ENCODE measurements at regions not wholly inside any gene's neighbourhood (a gene's known extent, or its start where the extent isn't known, plus 50 kb on each side); places are given as distances from the start of the nearest gene placed in this dataset.

GRCh38 chr2:125427721-125428315, 1228.1 kb upstream of the GYPC start:
- H3K27me3 Mint-ChIP-seq (ENCODE audit: unreplicated experiment) = peaks cover 2% of the 10 kb centered on the region
- H3K4me1 Mint-ChIP-seq (ENCODE audit: unreplicated experiment) = peaks cover 3% of the 10 kb centered on the region
- H3K36me3 Mint-ChIP-seq (ENCODE audit: low read depth, unreplicated experiment) = no peaks in the 10 kb centered on the region
- no peak overlapping the region for H3K4me3 Mint-ChIP-seq (ENCODE audit: unreplicated experiment)
- DNase-seq (ENCODE audit: low spot score) = no peak
- no peaks in the 10 kb centered on the region for H3K9me3 Mint-ChIP-seq (ENCODE audit: unreplicated experiment)
- H3K27ac Mint-ChIP-seq (ENCODE audit: unreplicated experiment) = no peak overlapping the region
- no peak for TF ChIP-seq CTCF (IDR thresholded peaks at IDR 0.05; ENCODE audit: unreplicated experiment)

GRCh38 chr2:125444106-125444505, 1211.9 kb upstream of the GYPC start:
- H3K27ac Mint-ChIP-seq (ENCODE audit: unreplicated experiment) = no peak overlapping the region
- no peak overlapping the region for H3K4me3 Mint-ChIP-seq (ENCODE audit: unreplicated experiment)
- no peaks in the 10 kb centered on the region for H3K4me1 Mint-ChIP-seq (ENCODE audit: unreplicated experiment)
- no peaks in the 10 kb centered on the region for H3K9me3 Mint-ChIP-seq (ENCODE audit: unreplicated experiment)
- no peaks in the 10 kb centered on the region for H3K36me3 Mint-ChIP-seq (ENCODE audit: low read depth, unreplicated experiment)
- TF ChIP-seq CTCF (IDR thresholded peaks at IDR 0.05; ENCODE audit: unreplicated experiment) = no peak
- no peaks in the 10 kb centered on the region for H3K27me3 Mint-ChIP-seq (ENCODE audit: unreplicated experiment)
- no peak for DNase-seq (ENCODE audit: low spot score)

- no peaks in the 10 kb centered on the region for H3K9me3 Mint-ChIP-seq (ENCODE audit: unreplicated experiment)
- H3K4me3 Mint-ChIP-seq (ENCODE audit: unreplicated experiment) = no peak overlapping the region
- no peaks in the 10 kb centered on the region for H3K27me3 Mint-ChIP-seq (ENCODE audit: unreplicated experiment)
- TF ChIP-seq CTCF (IDR thresholded peaks at IDR 0.05; ENCODE audit: unreplicated experiment) = no peak
- H3K27ac Mint-ChIP-seq (ENCODE audit: unreplicated experiment) = no peak overlapping the region
- no peak for DNase-seq (ENCODE audit: low spot score)
- no peaks in the 10 kb centered on the region for H3K4me1 Mint-ChIP-seq (ENCODE audit: unreplicated experiment)
- no peaks in the 10 kb centered on the region for H3K36me3 Mint-ChIP-seq (ENCODE audit: low read depth, unreplicated experiment)
These were observed 1210.5 kb upstream of the GYPC start for GRCh38 chr2:125445495-125445894.

GRCh38 chr2:125450092-125450491, 1205.9 kb upstream of the GYPC start:
- no peaks in the 10 kb centered on the region for H3K4me1 Mint-ChIP-seq (ENCODE audit: unreplicated experiment)
- H3K27ac Mint-ChIP-seq (ENCODE audit: unreplicated experiment) = no peak overlapping the region
- no peaks in the 10 kb centered on the region for H3K27me3 Mint-ChIP-seq (ENCODE audit: unreplicated experiment)
- no peaks in the 10 kb centered on the region for H3K36me3 Mint-ChIP-seq (ENCODE audit: low read depth, unreplicated experiment)
- DNase-seq (ENCODE audit: low spot score) = no peak
- no peaks in the 10 kb centered on the region for H3K9me3 Mint-ChIP-seq (ENCODE audit: unreplicated experiment)
- TF ChIP-seq CTCF (IDR thresholded peaks at IDR 0.05; ENCODE audit: unreplicated experiment) = no peak
- H3K4me3 Mint-ChIP-seq (ENCODE audit: unreplicated experiment) = no peak overlapping the region

GRCh38 chr2:125455110-125455509, 1200.8 kb upstream of the GYPC start:
- no peaks in the 10 kb centered on the region for H3K36me3 Mint-ChIP-seq (ENCODE audit: low read depth, unreplicated experiment)
- no peak overlapping the region for H3K4me3 Mint-ChIP-seq (ENCODE audit: unreplicated experiment)
- no peak for DNase-seq (ENCODE audit: low spot score)
- H3K9me3 Mint-ChIP-seq (ENCODE audit: unreplicated experiment) = no peaks in the 10 kb centered on the region
- no peaks in the 10 kb centered on the region for H3K4me1 Mint-ChIP-seq (ENCODE audit: unreplicated experiment)
- H3K27me3 Mint-ChIP-seq (ENCODE audit: unreplicated experiment) = no peaks in the 10 kb centered on the region
- no peak for TF ChIP-seq CTCF (IDR thresholded peaks at IDR 0.05; ENCODE audit: unreplicated experiment)
- H3K27ac Mint-ChIP-seq (ENCODE audit: unreplicated experiment) = no peak overlapping the region

All from endothelial cell (in vitro differentiated cells).